GM21381 (cell line): ENCODE measurements at regions not wholly inside any gene's neighbourhood (a gene's known extent, or its start where the extent isn't known, plus 50 kb on each side); places are given as distances from the start of the nearest gene placed in this dataset.
"Not testable (repeated sequence)": the region's sequence is repeated elsewhere in the genome, so short reads cannot be mapped to it uniquely, and the experiment has no call there.

Source experiments
- ATAC-seq: cut with Tn5 transposase; IDR thresholded peaks from one replicate; pipeline ENCODE4 v1.9.1; 2021; ENCODE audit warnings: mild to moderate bottlenecking, moderate library complexity; ENCODE audit not compliant: unreplicated experiment

- ATAC-seq = no peak
Observed at GRCh38 chrX:94329182-94329581, 655.2 kb downstream of the FAM133A start.

GRCh38 chrX:94341730-94342129, 667.7 kb downstream of the FAM133A start:
- not testable (repeated sequence) for ATAC-seq

- no peak for ATAC-seq
Observed at GRCh38 chrX:94361241-94361640, 687.2 kb downstream of the FAM133A start.

- ATAC-seq = no peak
Observed at GRCh38 chrX:94365736-94366135, 691.7 kb downstream of the FAM133A start.

- ATAC-seq = no peak
Observed at GRCh38 chrX:94366616-94367015, 692.6 kb downstream of the FAM133A start.

GRCh38 chrX:94389044-94389443, 715.0 kb downstream of the FAM133A start:
- ATAC-seq = no peak

- peak; percentile 90 for ATAC-seq
Observed at GRCh38 chrX:94400488-94400887, 726.5 kb downstream of the FAM133A start.

- ATAC-seq = no peak
Observed at GRCh38 chrX:94401426-94401825, 727.4 kb downstream of the FAM133A start.

GRCh38 chrX:94414746-94415145, 740.7 kb downstream of the FAM133A start:
- ATAC-seq = no peak

- no peak for ATAC-seq
Observed at GRCh38 chrX:94418065-94418464, 744.1 kb downstream of the FAM133A start.

- ATAC-seq = no peak
Observed at GRCh38 chrX:94424456-94424855, 750.5 kb downstream of the FAM133A start.

GRCh38 chrX:94430091-94430490, 756.1 kb downstream of the FAM133A start:
- no peak for ATAC-seq

GRCh38 chrX:94435799-94436198, 761.8 kb downstream of the FAM133A start:
- ATAC-seq = no peak

GRCh38 chrX:94454159-94454558, 780.2 kb downstream of the FAM133A start:
- ATAC-seq = no peak

- ATAC-seq = no peak
Observed at GRCh38 chrX:94454606-94455005, 780.6 kb downstream of the FAM133A start.

- no peak for ATAC-seq
Observed at GRCh38 chrX:94455782-94456181, 781.8 kb downstream of the FAM133A start.

- no peak for ATAC-seq
Observed at GRCh38 chrX:94492541-94492940, 818.5 kb downstream of the FAM133A start.

GRCh38 chrX:94493405-94493804, 819.4 kb downstream of the FAM133A start:
- no peak for ATAC-seq

GRCh38 chrX:94511564-94511963, 837.6 kb downstream of the FAM133A start:
- ATAC-seq = no peak

GRCh38 chrX:94515009-94515408, 841.0 kb downstream of the FAM133A start:
- ATAC-seq = no peak

GRCh38 chrX:94524867-94525266, 850.9 kb downstream of the FAM133A start:
- ATAC-seq = no peak

GRCh38 chrX:94545722-94546121, 871.7 kb downstream of the FAM133A start:
- ATAC-seq = no peak

- no peak for ATAC-seq
Observed at GRCh38 chrX:94551831-94552230, 877.8 kb downstream of the FAM133A start.

- ATAC-seq = no peak
Observed at GRCh38 chrX:94560930-94561329, 886.9 kb downstream of the FAM133A start.
